Endodermal cell (in vitro differentiated cells): ENCODE measurements at regions not wholly inside any gene's neighbourhood (a gene's known extent, or its start where the extent isn't known, plus 50 kb on each side); places are given as distances from the start of the nearest gene placed in this dataset.

ENCODE experiments used
- DNase-seq: peaks from one replicate; pipeline ENCODE4 v3.0.0-alpha.2; 2017
- H3K27ac ChIP-seq: 2 replicates; pipeline ENCODE4 v1.5.1; 2013; ENCODE audit warnings: mild to moderate bottlenecking, low read depth, low read length, moderate library complexity
- H3K27me3 ChIP-seq: 2 replicates; pipeline ENCODE4 v1.6.1; 2013; ENCODE audit warnings: mild to moderate bottlenecking, low read length, moderate library complexity; ENCODE audit not compliant: insufficient read depth, control insufficient read depth, poor library complexity, severe bottlenecking
- H3K36me3 ChIP-seq: 2 replicates; pipeline ENCODE4 v1.7.0; 2013; ENCODE audit warnings: mild to moderate bottlenecking, low read length, moderate library complexity; ENCODE audit not compliant: control insufficient read depth, insufficient read depth
- H3K4me1 ChIP-seq: one replicate; pipeline ENCODE4 v1.7.0; 2013; ENCODE audit warnings: low read length; ENCODE audit not compliant: control insufficient read depth, insufficient read depth
- H3K4me3 ChIP-seq: 2 replicates; pipeline ENCODE4 v1.5.1; 2013; ENCODE audit warnings: mild to moderate bottlenecking, low read length, moderate library complexity
- H3K9ac ChIP-seq: 2 replicates; pipeline ENCODE4 v1.6.1; 2013; ENCODE audit warnings: mild to moderate bottlenecking, low read length, moderate library complexity; ENCODE audit not compliant: poor library complexity, severe bottlenecking; ENCODE audit errors: extremely low read depth
- H3K9me3 ChIP-seq: 2 replicates; pipeline ENCODE4 v1.6.1; 2013; ENCODE audit warnings: mild to moderate bottlenecking, low read length, moderate library complexity; ENCODE audit not compliant: control insufficient read depth
- H3K27ac Mint-ChIP-seq: 2 replicates; pipeline ENCODE4 v1.8.0; 2020; ENCODE audit warnings: mixed read lengths
- H3K27me3 Mint-ChIP-seq: 2 replicates; pipeline ENCODE4 v1.8.0; 2021; ENCODE audit warnings: mild to moderate bottlenecking, mixed read lengths; ENCODE audit not compliant: insufficient read depth
- H3K36me3 Mint-ChIP-seq: 2 replicates; pipeline ENCODE4 v1.8.0; 2020; ENCODE audit warnings: low read depth, mixed read lengths
- H3K4me1 Mint-ChIP-seq: 2 replicates; pipeline ENCODE4 v1.8.0; 2020; ENCODE audit warnings: mixed read lengths
- H3K4me3 Mint-ChIP-seq: 2 replicates; pipeline ENCODE4 v1.8.0; 2020; ENCODE audit warnings: mild to moderate bottlenecking, moderate library complexity, mixed read lengths
- H3K9me3 Mint-ChIP-seq: 2 replicates; pipeline ENCODE4 v1.8.0; 2020; ENCODE audit warnings: mild to moderate bottlenecking, mixed read lengths
- WGBS, 2 experiments: methylation state at CpG; one replicate each; pipeline versions ENCODE4 v1.1.5 to v1.1.7; 2013; ENCODE audit warnings: missing lambda C conversion rate in 2 of 2, mixed read lengths in 1 of 2; ENCODE audit not compliant: insufficient coverage in 1 of 2, insufficient read length in 1 of 2; 5-methylcytosine and 5-hydroxymethylcytosine counted together
- TF ChIP-seq, protein P1 (sequence below): fragments of 200-600 bp; sonication (generic); conservative IDR thresholded peaks from 2 replicates; pipeline ENCODE4 v1.5.0; 2021; ENCODE audit warnings: antibody characterized with exemption, mild to moderate bottlenecking

DNA sequence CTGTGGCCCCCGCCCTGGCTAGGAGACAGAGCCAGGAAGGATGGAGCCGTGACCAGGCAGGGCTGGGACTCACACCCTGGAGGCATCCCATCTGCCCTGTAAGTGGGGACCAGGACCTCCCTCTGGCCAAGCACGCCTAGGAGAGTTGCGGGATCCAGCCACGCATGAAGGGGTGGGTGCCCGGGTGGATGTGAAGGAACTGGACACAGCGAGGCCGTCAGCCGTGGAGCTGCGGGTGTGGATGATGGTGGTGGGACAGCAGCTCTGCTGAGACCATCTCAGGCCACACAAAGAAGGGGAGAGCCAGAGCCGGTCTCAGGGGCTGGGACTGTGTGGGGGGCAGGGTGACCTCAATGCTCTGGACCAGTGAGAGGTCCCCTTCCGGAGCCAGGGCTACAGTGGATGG, 746.4 kb downstream of the BRD1 start:
- H3K9me3 Mint-ChIP-seq, result no peaks in the 10 kb centered on the region
- Histone ChIP-seq H3K9ac (no peak overlapping the region), H3K27me3 (no peaks in the 10 kb centered on the region), H3K36me3 (no peaks in the 10 kb centered on the region), H3K4me1 (no peaks in the 10 kb centered on the region), H3K9me3 (no peaks in the 10 kb centered on the region), H3K27ac (no peak overlapping the region), H3K4me3 (no peak overlapping the region)
- TF ChIP-seq, protein P1, sequence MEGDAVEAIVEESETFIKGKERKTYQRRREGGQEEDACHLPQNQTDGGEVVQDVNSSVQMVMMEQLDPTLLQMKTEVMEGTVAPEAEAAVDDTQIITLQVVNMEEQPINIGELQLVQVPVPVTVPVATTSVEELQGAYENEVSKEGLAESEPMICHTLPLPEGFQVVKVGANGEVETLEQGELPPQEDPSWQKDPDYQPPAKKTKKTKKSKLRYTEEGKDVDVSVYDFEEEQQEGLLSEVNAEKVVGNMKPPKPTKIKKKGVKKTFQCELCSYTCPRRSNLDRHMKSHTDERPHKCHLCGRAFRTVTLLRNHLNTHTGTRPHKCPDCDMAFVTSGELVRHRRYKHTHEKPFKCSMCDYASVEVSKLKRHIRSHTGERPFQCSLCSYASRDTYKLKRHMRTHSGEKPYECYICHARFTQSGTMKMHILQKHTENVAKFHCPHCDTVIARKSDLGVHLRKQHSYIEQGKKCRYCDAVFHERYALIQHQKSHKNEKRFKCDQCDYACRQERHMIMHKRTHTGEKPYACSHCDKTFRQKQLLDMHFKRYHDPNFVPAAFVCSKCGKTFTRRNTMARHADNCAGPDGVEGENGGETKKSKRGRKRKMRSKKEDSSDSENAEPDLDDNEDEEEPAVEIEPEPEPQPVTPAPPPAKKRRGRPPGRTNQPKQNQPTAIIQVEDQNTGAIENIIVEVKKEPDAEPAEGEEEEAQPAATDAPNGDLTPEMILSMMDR, result no peak
- H3K4me3 Mint-ChIP-seq, result no peak overlapping the region
- no peak overlapping the region for H3K27ac Mint-ChIP-seq
- WGBS, 2 experiments, result 93 to 97% methylated on average over 6 to 12 of the region's 12 CpGs
- no peak for DNase-seq
- H3K4me1 Mint-ChIP-seq, result no peaks in the 10 kb centered on the region
- H3K27me3 Mint-ChIP-seq, result no peaks in the 10 kb centered on the region
- no peaks in the 10 kb centered on the region for H3K36me3 Mint-ChIP-seq

DNA sequence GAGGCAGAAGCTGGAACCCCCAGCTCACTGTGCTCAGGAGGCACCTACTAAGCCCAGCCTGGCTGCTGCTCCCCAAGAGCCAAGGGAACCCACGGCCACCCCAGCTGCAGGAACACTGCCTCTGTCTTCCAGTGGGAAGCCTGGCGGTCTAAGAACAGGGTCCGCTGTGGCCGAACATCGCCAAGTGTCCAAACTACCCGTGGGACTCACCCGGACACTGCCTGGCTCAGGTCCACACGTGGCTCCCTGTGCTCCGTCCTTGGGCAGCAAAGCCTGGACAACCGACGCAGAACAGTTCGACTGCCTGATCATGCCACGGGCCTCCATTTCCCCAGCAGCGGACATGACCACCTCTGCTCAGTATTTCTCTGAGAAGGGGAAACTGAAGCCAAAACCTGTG, 747.0 kb downstream of the BRD1 start:
- Mint-ChIP-seq H3K27me3 (no peaks in the 10 kb centered on the region), H3K36me3 (no peaks in the 10 kb centered on the region), H3K9me3 (no peaks in the 10 kb centered on the region), H3K4me3 (no peak overlapping the region), H3K4me1 (no peaks in the 10 kb centered on the region), H3K27ac (no peak overlapping the region)
- Histone ChIP-seq H3K4me3 (no peak overlapping the region), H3K27me3 (no peaks in the 10 kb centered on the region), H3K36me3 (no peaks in the 10 kb centered on the region), H3K4me1 (no peaks in the 10 kb centered on the region), H3K9me3 (no peaks in the 10 kb centered on the region), H3K9ac (no peak overlapping the region), H3K27ac (no peak overlapping the region)
- DNase-seq, result no peak
- WGBS, 2 experiments, result 84 to 89% methylated on average over 12 to 14 of the region's 14 CpGs
- TF ChIP-seq, protein P1, result no peak

DNA sequence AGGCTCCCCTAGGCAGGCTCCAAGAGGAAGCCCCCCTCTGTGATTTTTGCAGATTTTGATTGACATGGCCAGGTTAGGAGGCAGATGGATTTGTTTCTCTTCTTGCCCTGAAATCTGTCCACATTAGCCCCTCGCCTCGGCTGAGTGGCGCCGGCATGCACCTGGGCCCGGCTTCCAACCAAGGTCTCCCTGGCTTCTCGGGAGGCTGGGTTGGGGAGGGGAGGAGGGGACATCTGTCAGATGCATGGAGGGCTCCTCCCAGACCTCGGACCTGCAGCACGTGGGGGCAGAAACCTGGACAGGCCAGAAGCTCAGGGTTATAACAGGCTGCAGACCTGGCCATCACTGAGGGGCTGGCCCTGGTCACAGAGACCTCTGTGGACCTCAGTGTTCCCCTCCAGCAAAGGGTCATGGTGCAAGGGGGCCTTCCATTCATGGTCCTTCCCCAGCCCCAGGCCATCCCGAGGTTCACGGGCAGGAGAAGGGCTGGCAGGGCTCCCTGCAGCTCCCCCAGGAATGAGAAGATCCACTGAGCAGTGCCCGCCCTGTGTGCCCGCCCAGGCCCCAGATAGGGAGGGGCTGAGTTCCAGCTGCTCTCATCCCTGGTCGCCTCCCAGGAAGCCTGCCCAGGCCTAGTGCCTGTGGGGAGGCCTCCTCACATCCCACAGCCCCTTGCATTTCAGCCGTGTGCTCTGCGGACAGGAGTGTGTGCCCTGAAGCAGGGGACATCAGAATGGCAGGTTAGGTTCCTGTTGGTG, 747.8 kb downstream of the BRD1 start:
- Histone ChIP-seq H3K9ac (no peak overlapping the region), H3K4me1 (no peaks in the 10 kb centered on the region), H3K9me3 (no peaks in the 10 kb centered on the region), H3K4me3 (no peak overlapping the region), H3K36me3 (no peaks in the 10 kb centered on the region), H3K27ac (no peak overlapping the region), H3K27me3 (no peaks in the 10 kb centered on the region)
- Mint-ChIP-seq H3K36me3 (no peaks in the 10 kb centered on the region), H3K27ac (no peak overlapping the region), H3K4me3 (no peak overlapping the region), H3K4me1 (no peaks in the 10 kb centered on the region), H3K27me3 (no peaks in the 10 kb centered on the region), H3K9me3 (no peaks in the 10 kb centered on the region)
- DNase-seq, result no peak
- WGBS, 2 experiments, result 90 to 91% methylated on average over 3 to 15 of the region's 15 CpGs
- TF ChIP-seq, protein P1, result no peak
